Uterus (tissue), 3 donors: ENCODE measurements at regions not wholly inside any gene's neighbourhood (a gene's known extent, or its start where the extent isn't known, plus 50 kb on each side); places are given as distances from the start of the nearest gene placed in this dataset.
"Not testable (repeated sequence)": the region's sequence is repeated elsewhere in the genome, so short reads cannot be mapped to it uniquely, and the experiment has no call there.

Experiments
- DNase-seq, 2 donors: peaks; one replicate each; pipeline ENCODE4 v3.0.0-alpha.2; 2019 to 2020
- H3K27ac ChIP-seq, 2 donors: fragments of 200-600 bp; sonication (generic); 1 replicate in 1 of 2; 2 replicates in 1 of 2; pipeline ENCODE4 v1.5.1; 2016 to 2018
- H3K27me3 ChIP-seq, 2 donors: fragments of 200-600 bp; sonication (generic); one replicate each; pipeline ENCODE4 v1.5.1; 2018 to 2019; ENCODE audit warnings: control low read depth in 1 of 2
- H3K36me3 ChIP-seq, 2 donors: fragments of 200-600 bp; sonication (generic); one replicate each; pipeline ENCODE4 v1.5.1; 2019; ENCODE audit warnings: control low read depth in 1 of 2
- H3K4me1 ChIP-seq, 2 donors: fragments of 200-600 bp; sonication (generic); one replicate each; pipeline ENCODE4 v1.5.1; 2018 to 2019; ENCODE audit warnings: control low read depth in 1 of 2
- H3K4me3 ChIP-seq, 2 donors: fragments of 200-600 bp; sonication (generic); 1 replicate in 1 of 2; 2 replicates in 1 of 2; pipeline ENCODE4 v1.5.1; 2018 to 2019; ENCODE audit warnings: mild to moderate bottlenecking in 1 of 2
- H3K9me3 ChIP-seq, 2 donors: fragments of 200-600 bp; sonication (generic); one replicate each; pipeline ENCODE4 v1.5.1; 2019; ENCODE audit warnings: control low read depth in 1 of 2
- intact Hi-C: fragments of 100-400 bp; cut with DNase I; formaldehyde crosslinking; loops from one replicate; pipeline ENCODE4 v1.15.1; 2023; ENCODE audit warnings: low total_unique reads
- TF ChIP-seq, protein P1 (sequence below), 4 experiments: fragments of 200-600 bp in 2 of 4; fragments of 450-650 bp in 2 of 4; sonication (generic) in 2 of 4; IDR thresholded peaks; one replicate each; pipeline ENCODE4 v1.5.1; 2016 to 2019; ENCODE audit warnings: antibody characterized with exemption in 4 of 4, mild to moderate bottlenecking in 2 of 4, moderate library complexity in 1 of 4
- donor health status: DM: yes; HTN: yes; CAD: no.

DNA sequence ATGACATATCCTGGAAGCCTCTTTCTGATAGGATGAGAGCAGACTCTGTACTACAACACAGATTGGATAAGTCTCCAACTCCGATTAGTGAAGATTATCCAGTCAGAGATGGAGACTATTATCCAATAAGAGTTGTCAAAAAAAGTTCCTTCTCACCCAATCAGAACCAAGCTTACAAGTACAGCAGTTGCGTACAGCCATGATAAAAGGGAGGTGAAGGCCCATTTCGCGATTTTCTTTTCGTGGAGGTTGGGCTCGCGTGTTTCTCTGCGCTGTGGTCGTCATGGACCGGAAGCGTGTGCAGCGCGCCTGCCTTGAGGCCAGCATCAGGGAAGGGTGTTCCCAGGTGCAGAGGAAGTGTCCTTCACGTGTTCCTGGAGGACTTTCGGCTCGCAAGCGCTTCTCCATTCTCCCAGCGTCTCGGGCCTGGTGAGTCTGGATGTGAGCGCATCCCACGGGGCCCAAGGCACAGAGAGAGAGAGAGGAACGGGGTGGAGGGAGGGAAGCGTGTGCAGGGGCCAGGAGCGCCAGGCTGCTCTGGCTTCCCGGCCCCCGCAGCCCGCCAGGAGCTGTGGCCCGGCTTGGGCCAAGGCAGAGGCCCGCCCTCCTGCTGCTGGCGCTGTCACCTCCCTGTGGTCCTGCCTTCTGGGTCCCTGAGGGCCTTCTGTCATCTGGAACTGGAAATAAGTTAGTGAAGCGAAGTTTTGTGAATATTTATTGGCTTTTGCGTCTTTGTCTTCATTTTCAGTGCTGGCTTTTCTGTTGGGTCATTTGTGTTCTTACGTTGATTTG, 53.9 kb downstream of the CDRT15L2 start:
- H3K36me3 ChIP-seq, H3K4me1 ChIP-seq, DNase-seq, H3K9me3 ChIP-seq, H3K27ac ChIP-seq, H3K27me3 ChIP-seq, intact Hi-C loops, H3K4me3 ChIP-seq: not testable (repeated sequence)

GRCh38 chr17:20640147-20640546, 60.6 kb downstream of the CDRT15L2 start:
- DNase-seq, H3K36me3 ChIP-seq: not testable (repeated sequence)

GRCh38 chr17:20646661-20647272, 67.2 kb downstream of the CDRT15L2 start:
- intact Hi-C loops, H3K27me3 ChIP-seq, H3K4me1 ChIP-seq: not testable (repeated sequence)

More at GRCh38 chr17:20640147-20640546, 60.6 kb downstream of the CDRT15L2 start:
- H3K4me1 ChIP-seq, H3K9me3 ChIP-seq, H3K4me3 ChIP-seq, intact Hi-C loops, H3K27me3 ChIP-seq, H3K27ac ChIP-seq: not testable (repeated sequence)

DNA sequence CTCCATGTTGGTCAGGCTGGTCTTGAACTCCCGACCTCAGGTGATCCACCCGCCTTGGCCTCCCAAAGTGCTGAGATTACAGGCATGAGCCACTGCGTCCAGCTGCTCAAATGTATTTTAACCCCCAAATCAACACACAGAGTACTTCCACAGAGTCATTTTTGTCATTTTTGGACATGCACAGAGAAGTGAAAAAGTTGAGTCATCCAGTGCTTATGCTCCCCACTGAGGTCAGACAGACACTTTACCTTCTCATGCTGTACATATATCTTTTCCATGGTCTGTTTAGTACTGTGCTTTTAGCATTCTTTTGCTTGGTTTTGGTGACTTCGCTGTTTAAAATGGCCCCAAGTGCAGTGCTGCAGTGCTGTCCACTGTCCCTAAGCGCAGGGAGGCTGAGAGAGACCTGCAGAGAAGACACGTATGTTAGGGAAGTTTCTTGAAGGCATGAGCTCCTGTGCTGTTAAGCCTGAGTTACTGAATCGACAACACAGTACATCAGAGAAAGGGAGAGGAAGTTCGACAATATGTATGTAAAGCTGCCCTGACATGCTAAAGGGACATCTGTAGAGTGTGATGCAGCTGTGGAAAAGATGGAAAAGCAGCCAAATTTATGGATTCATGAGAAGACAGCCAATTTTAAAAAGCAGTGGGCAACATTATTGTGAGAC, 69.7 kb downstream of the CDRT15L2 start:
- H3K4me1 ChIP-seq, H3K9me3 ChIP-seq, DNase-seq, H3K27me3 ChIP-seq, H3K27ac ChIP-seq, intact Hi-C loops, H3K4me3 ChIP-seq, H3K36me3 ChIP-seq: not testable (repeated sequence)

More at GRCh38 chr17:20646661-20647272, 67.2 kb downstream of the CDRT15L2 start:
- not testable (repeated sequence) for H3K4me3 ChIP-seq, H3K27ac ChIP-seq, H3K9me3 ChIP-seq, H3K36me3 ChIP-seq
- TF ChIP-seq, protein P1, sequence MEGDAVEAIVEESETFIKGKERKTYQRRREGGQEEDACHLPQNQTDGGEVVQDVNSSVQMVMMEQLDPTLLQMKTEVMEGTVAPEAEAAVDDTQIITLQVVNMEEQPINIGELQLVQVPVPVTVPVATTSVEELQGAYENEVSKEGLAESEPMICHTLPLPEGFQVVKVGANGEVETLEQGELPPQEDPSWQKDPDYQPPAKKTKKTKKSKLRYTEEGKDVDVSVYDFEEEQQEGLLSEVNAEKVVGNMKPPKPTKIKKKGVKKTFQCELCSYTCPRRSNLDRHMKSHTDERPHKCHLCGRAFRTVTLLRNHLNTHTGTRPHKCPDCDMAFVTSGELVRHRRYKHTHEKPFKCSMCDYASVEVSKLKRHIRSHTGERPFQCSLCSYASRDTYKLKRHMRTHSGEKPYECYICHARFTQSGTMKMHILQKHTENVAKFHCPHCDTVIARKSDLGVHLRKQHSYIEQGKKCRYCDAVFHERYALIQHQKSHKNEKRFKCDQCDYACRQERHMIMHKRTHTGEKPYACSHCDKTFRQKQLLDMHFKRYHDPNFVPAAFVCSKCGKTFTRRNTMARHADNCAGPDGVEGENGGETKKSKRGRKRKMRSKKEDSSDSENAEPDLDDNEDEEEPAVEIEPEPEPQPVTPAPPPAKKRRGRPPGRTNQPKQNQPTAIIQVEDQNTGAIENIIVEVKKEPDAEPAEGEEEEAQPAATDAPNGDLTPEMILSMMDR (IDR thresholded peaks at IDR 0.05), result peak in 2 of 4 experiments; percentile 25 to 42
- DNase-seq, result peak in 1 of 2 donors; percentile 20

DNA sequence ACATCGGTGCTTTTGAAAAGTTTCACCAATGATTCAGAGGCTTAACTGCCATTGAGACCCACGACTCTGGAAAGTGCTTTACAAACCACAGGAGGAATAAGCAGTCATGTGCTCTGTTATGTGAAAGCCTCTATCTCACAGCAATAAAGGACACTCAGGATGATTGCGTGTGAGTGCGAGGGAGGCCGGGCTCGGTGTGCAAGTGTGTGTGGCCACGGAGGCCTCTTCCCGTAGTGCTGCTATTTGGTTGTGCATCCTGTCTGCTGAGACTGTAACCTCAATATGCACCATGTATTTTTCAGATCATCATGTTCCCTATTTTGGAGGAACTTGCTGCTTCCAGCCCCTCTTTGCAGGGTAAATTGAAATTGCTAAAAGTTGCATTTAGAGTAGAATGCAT, 71.5 kb downstream of the CDRT15L2 start:
- not testable (repeated sequence) for H3K4me1 ChIP-seq, DNase-seq

DNA sequence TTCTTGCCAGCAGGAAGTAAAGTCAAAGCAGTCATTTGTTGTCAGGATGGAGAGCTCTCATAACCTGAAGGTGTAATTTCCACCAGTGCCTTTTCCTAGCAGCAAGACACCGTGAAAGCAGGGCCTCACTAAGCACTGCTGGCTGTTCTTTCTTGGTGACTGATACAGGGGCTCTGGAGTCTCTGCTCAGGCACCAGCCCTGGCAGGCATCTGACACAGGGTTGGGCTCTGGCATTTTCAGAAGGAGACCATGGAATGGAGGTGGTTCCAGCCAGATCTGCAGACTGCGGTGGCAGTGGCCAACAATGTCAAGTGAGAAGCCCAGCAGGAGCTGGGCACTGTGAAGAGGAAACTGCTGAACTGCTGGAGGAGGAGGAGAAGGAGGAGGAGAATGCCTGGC, 72.2 kb downstream of the CDRT15L2 start:
- intact Hi-C loops, H3K4me1 ChIP-seq, H3K36me3 ChIP-seq, H3K4me3 ChIP-seq, DNase-seq, H3K27me3 ChIP-seq, H3K27ac ChIP-seq, H3K9me3 ChIP-seq: not testable (repeated sequence)

More for the DNA sequence above, 71.5 kb downstream of the CDRT15L2 start:
- H3K27ac ChIP-seq, H3K27me3 ChIP-seq, intact Hi-C loops, H3K4me3 ChIP-seq, H3K9me3 ChIP-seq, H3K36me3 ChIP-seq: not testable (repeated sequence)

DNA sequence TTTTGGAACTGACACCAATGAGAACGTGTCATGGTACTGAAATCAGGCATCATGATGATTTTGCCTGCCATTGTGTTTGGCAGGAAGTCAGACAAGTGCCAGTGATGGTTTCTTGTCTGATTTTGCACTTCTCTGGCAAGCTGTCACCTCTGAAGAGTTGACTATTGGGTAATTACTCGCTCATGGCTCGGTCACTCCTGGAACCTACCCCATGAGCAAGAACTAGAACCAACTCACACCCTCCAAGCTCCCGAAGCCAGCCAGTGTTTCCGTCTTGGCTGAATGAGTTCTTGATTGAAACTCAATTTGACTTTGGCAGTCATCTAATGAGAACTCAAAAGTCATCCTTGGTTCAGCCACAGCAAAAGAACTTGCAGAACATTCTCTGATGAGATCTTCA, 73.9 kb downstream of the CDRT15L2 start:
- DNase-seq, H3K4me3 ChIP-seq, H3K27ac ChIP-seq, H3K27me3 ChIP-seq, H3K4me1 ChIP-seq, H3K9me3 ChIP-seq, H3K36me3 ChIP-seq, intact Hi-C loops: not testable (repeated sequence)

- H3K4me1 ChIP-seq, H3K27ac ChIP-seq, intact Hi-C loops, H3K4me3 ChIP-seq, DNase-seq, H3K27me3 ChIP-seq, H3K9me3 ChIP-seq, H3K36me3 ChIP-seq: not testable (repeated sequence)
Observed at GRCh38 chr17:20654114-20654513, 74.6 kb downstream of the CDRT15L2 start.

- intact Hi-C loops, H3K27ac ChIP-seq: not testable (repeated sequence)
Observed at GRCh38 chr17:20654575-20654974, 75.1 kb downstream of the CDRT15L2 start.

DNA sequence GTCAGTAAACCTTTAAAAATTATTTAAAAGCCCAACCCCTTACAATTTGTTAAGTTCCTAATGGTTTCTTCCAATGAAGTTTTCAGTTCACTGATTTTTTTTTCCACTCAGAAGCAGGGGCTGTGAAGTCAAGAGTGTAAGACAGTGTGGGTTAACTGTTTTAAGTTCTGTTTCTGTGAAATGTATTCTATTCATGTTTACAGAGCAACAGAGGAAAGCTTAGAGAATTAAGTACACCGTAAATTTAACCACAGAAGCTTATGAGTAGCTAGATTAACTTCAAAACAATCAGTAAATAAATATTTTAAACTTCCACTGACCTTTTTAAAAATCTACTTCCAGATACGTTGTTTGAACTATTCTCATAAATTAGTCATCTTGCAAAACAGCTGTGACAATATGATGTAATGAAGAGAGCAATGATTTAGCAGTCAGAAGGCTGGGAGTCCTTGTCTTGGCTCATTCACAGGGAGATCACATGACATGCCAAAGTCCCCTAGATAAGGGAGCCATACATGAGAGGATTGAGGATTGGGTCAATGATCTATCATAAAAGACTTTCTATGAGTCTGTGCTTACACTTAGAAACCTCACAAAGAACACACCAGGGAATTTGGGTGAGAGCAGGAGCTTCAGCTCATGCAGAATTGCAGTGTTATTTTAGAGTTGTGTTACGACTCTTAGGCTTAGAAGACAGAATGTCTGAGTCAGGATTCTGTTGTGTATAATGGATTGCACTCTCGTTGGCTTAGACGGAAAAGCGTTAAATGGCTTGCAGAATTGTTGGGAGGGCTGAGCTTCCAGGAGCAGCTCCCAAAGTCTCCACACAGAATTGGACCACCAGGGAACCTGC, 85.8 kb downstream of the CDRT15L2 start:
- H3K36me3 ChIP-seq, H3K9me3 ChIP-seq, H3K4me1 ChIP-seq, DNase-seq, H3K27me3 ChIP-seq, intact Hi-C loops, H3K4me3 ChIP-seq, H3K27ac ChIP-seq: not testable (repeated sequence)

More at GRCh38 chr17:20654575-20654974, 75.1 kb downstream of the CDRT15L2 start:
- DNase-seq, H3K4me3 ChIP-seq, H3K36me3 ChIP-seq, H3K9me3 ChIP-seq, H3K27me3 ChIP-seq, H3K4me1 ChIP-seq: not testable (repeated sequence)

- intact Hi-C loops, DNase-seq, H3K27ac ChIP-seq, H3K36me3 ChIP-seq, H3K9me3 ChIP-seq, H3K4me3 ChIP-seq, H3K4me1 ChIP-seq, H3K27me3 ChIP-seq: not testable (repeated sequence)
Observed at GRCh38 chr17:20666689-20667088, 87.2 kb downstream of the CDRT15L2 start.
